ENCODE measurements at regions not wholly inside any gene's neighbourhood (a gene's known extent, or its start where the extent isn't known, plus 50 kb on each side); places are given as distances from the start of the nearest gene placed in this dataset.
"Not testable (repeated sequence)": the region's sequence is repeated elsewhere in the genome, so short reads cannot be mapped to it uniquely, and the experiment has no call there.

GRCh38 chr4:23961395-23961794 is 71.5 kb upstream of the PPARGC1A start:
- TF ChIP-seq CTCF (IDR thresholded peaks at IDR 0.05); PRDM15 (CRISPR knock-in tag; IDR thresholded peaks at IDR 0.05): not testable (repeated sequence)
